ENCODE measurements at regions not wholly inside any gene's neighbourhood (a gene's known extent, or its start where the extent isn't known, plus 50 kb on each side); places are given as distances from the start of the nearest gene placed in this dataset.

DNA sequence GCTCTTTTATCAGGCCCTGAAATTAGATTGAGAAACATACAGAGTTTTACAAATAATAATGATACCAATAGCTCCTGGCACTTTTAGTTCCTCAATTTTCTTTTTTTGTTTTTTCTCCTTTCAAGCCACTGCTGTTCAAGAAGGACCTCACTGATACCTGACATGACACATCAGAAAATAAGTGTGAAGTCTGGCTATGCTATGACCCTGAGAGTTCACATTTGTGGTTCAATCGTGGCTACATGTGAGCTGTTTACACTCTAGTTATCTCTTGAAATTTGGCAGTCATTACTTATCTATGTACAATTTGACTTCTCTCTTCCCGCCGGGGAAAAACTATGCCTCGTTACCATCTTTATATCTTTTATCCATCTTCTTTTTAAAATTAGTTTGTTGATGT lies 686.5 kb downstream of the EPHA4 start:
- H2AFZ ChIP-seq (ENCODE audit: low read length): no peak overlapping the region
- no peak overlapping the region for H2BK15ac ChIP-seq (ENCODE audit: low read length)
- no peaks in the 10 kb centered on the region for H3K79me1 ChIP-seq (ENCODE audit: low read depth, low read length)
- no peaks in the 10 kb centered on the region for H3K27me3 ChIP-seq (ENCODE audit: control insufficient read depth in 3 of 3, insufficient read depth in 3 of 3, low read depth in 1 of 3, low read length in 3 of 3)
- H3K27ac ChIP-seq (replicated peaks; ENCODE audit: low read length): no peak overlapping the region
- H3K14ac ChIP-seq (ENCODE audit: low read length): no peak overlapping the region
- H4K91ac ChIP-seq (ENCODE audit: low read depth, low read length, poor library complexity): no peak overlapping the region
- no peak overlapping the region for H2BK120ac ChIP-seq (ENCODE audit: low read depth, low read length)
- no peak overlapping the region for H2BK5ac ChIP-seq (ENCODE audit: low read length)
- no peak overlapping the region for H3K23ac ChIP-seq (ENCODE audit: low read depth, low read length, poor library complexity)
- no CpG with 5 or more reads among the region's 4 CpGs for WGBS, 2 donors (ENCODE audit: extremely low coverage in 2 of 2, insufficient read length in 2 of 2, insufficient replicate concordance in 1 of 2)
- H3K4me3 ChIP-seq (ENCODE audit: low read length in 2 of 2): no peak overlapping the region
- H3K18ac ChIP-seq (ENCODE audit: low read length): no peak overlapping the region
- no peak overlapping the region for H3K4ac ChIP-seq (ENCODE audit: low read length)
- H3K4me1 ChIP-seq (ENCODE audit: control insufficient read depth in 2 of 2, insufficient read depth in 1 of 2, low read depth in 1 of 2, low read length in 2 of 2): peaks cover 2 to 3% of the 10 kb centered on the region in 2 donors
- no peak overlapping the region for H4K8ac ChIP-seq (ENCODE audit: low read depth, low read length)
- H2BK12ac ChIP-seq (ENCODE audit: low read length): no peak overlapping the region
- H3K9ac ChIP-seq (ENCODE audit: low read depth, low read length, poor library complexity): no peak overlapping the region
- H2AK5ac ChIP-seq (ENCODE audit: low read depth, low read length): no peak overlapping the region
- H3K36me3 ChIP-seq (replicated peaks in 1 of 2; ENCODE audit: control insufficient read depth in 2 of 2, insufficient read depth in 2 of 2, low read length in 2 of 2): no peaks in the 10 kb centered on the region
- H3K9me3 ChIP-seq (replicated peaks in 1 of 2; ENCODE audit: control insufficient read depth in 2 of 2, insufficient read depth in 1 of 2, low read depth in 1 of 2, low read length in 2 of 2): no peaks in the 10 kb centered on the region
- DNase-seq (ENCODE audit: low spot score): no peak
- no peak overlapping the region for H3K4me2 ChIP-seq (ENCODE audit: insufficient read depth, low read length, poor library complexity, severe bottlenecking)

- WGBS, 2 donors (ENCODE audit: extremely low coverage in 2 of 2, insufficient read length in 2 of 2, insufficient replicate concordance in 1 of 2): no CpG with 5 or more reads among the region's 6 CpGs
These were observed 684.7 kb downstream of the EPHA4 start for GRCh38 chr2:220887271-220887870.

GRCh38 chr2:220887876-220888275 lies 684.2 kb downstream of the EPHA4 start:
- no peaks in the 10 kb centered on the region for H3K9me3 ChIP-seq (replicated peaks in 1 of 2; ENCODE audit: control insufficient read depth in 2 of 2, insufficient read depth in 1 of 2, low read depth in 1 of 2, low read length in 2 of 2)
- H2BK5ac ChIP-seq (ENCODE audit: low read length): no peak overlapping the region
- peak; percentile 4 for DNase-seq (ENCODE audit: low spot score)
- no peaks in the 10 kb centered on the region for H3K79me1 ChIP-seq (ENCODE audit: low read depth, low read length)
- no CpG with 5 or more reads among the region's 6 CpGs for WGBS, 2 donors (ENCODE audit: extremely low coverage in 2 of 2, insufficient read length in 2 of 2, insufficient replicate concordance in 1 of 2)
- no peak overlapping the region for H2AFZ ChIP-seq (ENCODE audit: low read length)
- H4K8ac ChIP-seq (ENCODE audit: low read depth, low read length): no peak overlapping the region
- H3K4ac ChIP-seq (ENCODE audit: low read length): no peak overlapping the region
- H2AK5ac ChIP-seq (ENCODE audit: low read depth, low read length): no peak overlapping the region
- H3K4me3 ChIP-seq (ENCODE audit: low read length in 2 of 2): no peak overlapping the region
- H3K27me3 ChIP-seq (ENCODE audit: control insufficient read depth in 3 of 3, insufficient read depth in 3 of 3, low read depth in 1 of 3, low read length in 3 of 3): no peaks in the 10 kb centered on the region
- H3K4me1 ChIP-seq (ENCODE audit: control insufficient read depth in 2 of 2, insufficient read depth in 1 of 2, low read depth in 1 of 2, low read length in 2 of 2): peaks cover 3 to 6% of the 10 kb centered on the region in 2 donors
- H3K23ac ChIP-seq (ENCODE audit: low read depth, low read length, poor library complexity): no peak overlapping the region
- H2BK12ac ChIP-seq (ENCODE audit: low read length): no peak overlapping the region
- H3K4me2 ChIP-seq (ENCODE audit: insufficient read depth, low read length, poor library complexity, severe bottlenecking): no peak overlapping the region
- no peak overlapping the region for H2BK120ac ChIP-seq (ENCODE audit: low read depth, low read length)
- H2BK15ac ChIP-seq (ENCODE audit: low read length): no peak overlapping the region
- no peak overlapping the region for H3K14ac ChIP-seq (ENCODE audit: low read length)
- no peak overlapping the region for H3K27ac ChIP-seq (replicated peaks; ENCODE audit: low read length)
- no peak overlapping the region for H3K9ac ChIP-seq (ENCODE audit: low read depth, low read length, poor library complexity)
- H3K36me3 ChIP-seq (replicated peaks in 1 of 2; ENCODE audit: control insufficient read depth in 2 of 2, insufficient read depth in 2 of 2, low read length in 2 of 2): no peaks in the 10 kb centered on the region
- H3K18ac ChIP-seq (ENCODE audit: low read length): no peak overlapping the region
- no peak overlapping the region for H4K91ac ChIP-seq (ENCODE audit: low read depth, low read length, poor library complexity)

More at GRCh38 chr2:220887271-220887870, 684.7 kb downstream of the EPHA4 start:
- Histone ChIP-seq H3K4me3 (ENCODE audit: low read length in 2 of 2) (no peak overlapping the region), H3K27ac (replicated peaks; ENCODE audit: low read length) (no peak overlapping the region), H3K18ac (ENCODE audit: low read length) (no peak overlapping the region), H4K8ac (ENCODE audit: low read depth, low read length) (no peak overlapping the region), H3K27me3 (ENCODE audit: control insufficient read depth in 3 of 3, insufficient read depth in 3 of 3, low read depth in 1 of 3, low read length in 3 of 3) (no peaks in the 10 kb centered on the region), H3K79me1 (ENCODE audit: low read depth, low read length) (no peaks in the 10 kb centered on the region), H2BK120ac (ENCODE audit: low read depth, low read length) (no peak overlapping the region), H2AFZ (ENCODE audit: low read length) (no peak overlapping the region), H2BK15ac (ENCODE audit: low read length) (no peak overlapping the region), H3K4me1 (ENCODE audit: control insufficient read depth in 2 of 2, insufficient read depth in 1 of 2, low read depth in 1 of 2, low read length in 2 of 2) (peaks cover 3 to 6% of the 10 kb centered on the region in 2 donors), H2BK5ac (ENCODE audit: low read length) (no peak overlapping the region), H3K9me3 (replicated peaks in 1 of 2; ENCODE audit: control insufficient read depth in 2 of 2, insufficient read depth in 1 of 2, low read depth in 1 of 2, low read length in 2 of 2) (no peaks in the 10 kb centered on the region), H4K91ac (ENCODE audit: low read depth, low read length, poor library complexity) (no peak overlapping the region), H3K4ac (ENCODE audit: low read length) (no peak overlapping the region), H3K4me2 (ENCODE audit: insufficient read depth, low read length, poor library complexity, severe bottlenecking) (no peak overlapping the region), H3K9ac (ENCODE audit: low read depth, low read length, poor library complexity) (no peak overlapping the region), H3K23ac (ENCODE audit: low read depth, low read length, poor library complexity) (no peak overlapping the region), H3K14ac (ENCODE audit: low read length) (no peak overlapping the region), H2BK12ac (ENCODE audit: low read length) (no peak overlapping the region), H3K36me3 (replicated peaks in 1 of 2; ENCODE audit: control insufficient read depth in 2 of 2, insufficient read depth in 2 of 2, low read length in 2 of 2) (no peaks in the 10 kb centered on the region), H2AK5ac (ENCODE audit: low read depth, low read length) (no peak overlapping the region)
- DNase-seq (ENCODE audit: low spot score): peak; percentile 11

GRCh38 chr2:220890931-220891330 lies 681.2 kb downstream of the EPHA4 start:
- Histone ChIP-seq H3K36me3 (replicated peaks in 1 of 2; ENCODE audit: control insufficient read depth in 2 of 2, insufficient read depth in 2 of 2, low read length in 2 of 2) (no peaks in the 10 kb centered on the region), H2BK120ac (ENCODE audit: low read depth, low read length) (no peak overlapping the region), H3K79me1 (ENCODE audit: low read depth, low read length) (no peaks in the 10 kb centered on the region), H2BK15ac (ENCODE audit: low read length) (no peak overlapping the region), H3K27ac (replicated peaks; ENCODE audit: low read length) (no peak overlapping the region), H3K4ac (ENCODE audit: low read length) (no peak overlapping the region), H3K27me3 (ENCODE audit: control insufficient read depth in 3 of 3, insufficient read depth in 3 of 3, low read depth in 1 of 3, low read length in 3 of 3) (no peaks in the 10 kb centered on the region), H3K18ac (ENCODE audit: low read length) (no peak overlapping the region), H2AFZ (ENCODE audit: low read length) (no peak overlapping the region), H3K4me3 (ENCODE audit: low read length in 2 of 2) (no peak overlapping the region), H3K9me3 (replicated peaks in 1 of 2; ENCODE audit: control insufficient read depth in 2 of 2, insufficient read depth in 1 of 2, low read depth in 1 of 2, low read length in 2 of 2) (no peaks in the 10 kb centered on the region), H3K4me1 (ENCODE audit: control insufficient read depth in 2 of 2, insufficient read depth in 1 of 2, low read depth in 1 of 2, low read length in 2 of 2) (peaks cover 3 to 6% of the 10 kb centered on the region in 2 donors), H3K23ac (ENCODE audit: low read depth, low read length, poor library complexity) (no peak overlapping the region), H3K9ac (ENCODE audit: low read depth, low read length, poor library complexity) (no peak overlapping the region), H4K8ac (ENCODE audit: low read depth, low read length) (no peak overlapping the region), H2BK5ac (ENCODE audit: low read length) (no peak overlapping the region), H2BK12ac (ENCODE audit: low read length) (no peak overlapping the region), H3K14ac (ENCODE audit: low read length) (no peak overlapping the region), H3K4me2 (ENCODE audit: insufficient read depth, low read length, poor library complexity, severe bottlenecking) (no peak overlapping the region), H4K91ac (ENCODE audit: low read depth, low read length, poor library complexity) (no peak overlapping the region), H2AK5ac (ENCODE audit: low read depth, low read length) (no peak overlapping the region)
- no CpG with 5 or more reads among the region's 3 CpGs for WGBS, 2 donors (ENCODE audit: extremely low coverage in 2 of 2, insufficient read length in 2 of 2, insufficient replicate concordance in 1 of 2)
- DNase-seq (ENCODE audit: low spot score): no peak

Measured in neuronal stem cell (in vitro differentiated cells).